ENCODE measurements at regions not wholly inside any gene's neighbourhood (a gene's known extent, or its start where the extent isn't known, plus 50 kb on each side); places are given as distances from the start of the nearest gene placed in this dataset.

GRCh38 chr1:234925440-234926263 is 203.0 kb downstream of the TOMM20 start:
- no peaks in the 10 kb centered on the region for H3K36me3 ChIP-seq
- intact Hi-C loops (cut with DNase I; ENCODE audit: low total_unique reads): loop anchor here (10.0 kb wide), 1 partner anchor 201 kb away; no protein-coding TSS in a partner anchor
- H3K27me3 ChIP-seq: no peaks in the 10 kb centered on the region
- TF ChIP-seq POLR2AphosphoS5 (IDR thresholded peaks at IDR 0.05) (peak in 2 of 3 donors; percentile 58 to 66), POLR2A (IDR thresholded peaks at IDR 0.05) (no peak), CTCF (IDR thresholded peaks at IDR 0.05) (no peak)
- DNase-seq (ENCODE audit: low spot score in 2 of 2): peak in 1 of 2 donors; percentile 19
- no peaks in the 10 kb centered on the region for H3K9me3 ChIP-seq
- H3K4me1 ChIP-seq: peaks cover 0 to 12% of the 10 kb centered on the region in 2 donors
- H3K4me3 ChIP-seq: no peak overlapping the region
- peak overlapping the region; percentile 64 to 77 for H3K27ac ChIP-seq

GRCh38 chr1:234924450-234925355 is 203.9 kb downstream of the TOMM20 start:
- no peaks in the 10 kb centered on the region for H3K9me3 ChIP-seq
- no peaks in the 10 kb centered on the region for H3K27me3 ChIP-seq
- DNase-seq (ENCODE audit: low spot score in 2 of 2): peak in 1 of 2 donors; percentile 15
- no peaks in the 10 kb centered on the region for H3K36me3 ChIP-seq
- H3K27ac ChIP-seq: peak overlapping the region; percentile 64 to 77
- TF ChIP-seq POLR2AphosphoS5 (IDR thresholded peaks at IDR 0.05) (no peak), POLR2A (IDR thresholded peaks at IDR 0.05) (no peak), CTCF (IDR thresholded peaks at IDR 0.05) (no peak)
- intact Hi-C loops (cut with DNase I; ENCODE audit: low total_unique reads): loop anchor here (10.0 kb wide), 1 partner anchor 200 kb away; no protein-coding TSS in a partner anchor
- peaks cover 3 to 12% of the 10 kb centered on the region in 2 donors for H3K4me1 ChIP-seq
- no peak overlapping the region for H3K4me3 ChIP-seq

- DNase-seq (ENCODE audit: low spot score in 2 of 2): peak in 1 of 2 donors; percentile 14
- no peaks in the 10 kb centered on the region for H3K27me3 ChIP-seq
- intact Hi-C loops (cut with DNase I; ENCODE audit: low total_unique reads): loop anchor here (2.0 to 10.0 kb wide), 2 partner anchors 47 to 199 kb away; no protein-coding TSS in a partner anchor
- H3K36me3 ChIP-seq: no peaks in the 10 kb centered on the region
- H3K4me3 ChIP-seq: no peak overlapping the region
- H3K27ac ChIP-seq: no peak overlapping the region
- H3K9me3 ChIP-seq: no peaks in the 10 kb centered on the region
- peaks cover 13 to 20% of the 10 kb centered on the region in 2 donors for H3K4me1 ChIP-seq
- TF ChIP-seq CTCF (IDR thresholded peaks at IDR 0.05): no peak
- TF ChIP-seq POLR2A (IDR thresholded peaks at IDR 0.05): no peak
- TF ChIP-seq POLR2AphosphoS5 (IDR thresholded peaks at IDR 0.05): no peak
Measured at GRCh38 chr1:234923626-234924025, 205.0 kb downstream of the TOMM20 start.

- Histone ChIP-seq H3K9me3 (no peaks in the 10 kb centered on the region), H3K27ac (no peak overlapping the region), H3K4me1 (peaks cover 17 to 25% of the 10 kb centered on the region in 2 donors), H3K27me3 (no peaks in the 10 kb centered on the region), H3K4me3 (no peak overlapping the region), H3K36me3 (no peaks in the 10 kb centered on the region)
- intact Hi-C loops (cut with DNase I; ENCODE audit: low total_unique reads): loop anchor here (2.0 to 10.0 kb wide), 2 partner anchors 48 to 198 kb away; no protein-coding TSS in a partner anchor
- TF ChIP-seq POLR2A (IDR thresholded peaks at IDR 0.05) (no peak), POLR2AphosphoS5 (IDR thresholded peaks at IDR 0.05) (no peak), CTCF (IDR thresholded peaks at IDR 0.05) (no peak)
- DNase-seq (ENCODE audit: low spot score in 2 of 2): peak in 1 of 2 donors; percentile 13
Measured at GRCh38 chr1:234922987-234923386, 205.7 kb downstream of the TOMM20 start.

Data from breast epithelium (tissue), 4 donors.